HEK293 (cell line): ENCODE measurements at regions not wholly inside any gene's neighbourhood (a gene's known extent, or its start where the extent isn't known, plus 50 kb on each side); places are given as distances from the start of the nearest gene placed in this dataset.

ENCODE experiments used
- CTCF ChIA-PET: fragments of 350-600 bp; formaldehyde crosslinking; extraction: SDS; loops from one replicate; lab custom pipeline; 2021; ENCODE audit warnings: antibody characterized with exemption; lab: Yijun Ruan, JAX
- POLR2A ChIA-PET: fragments of 300-600 bp; formaldehyde crosslinking; extraction: SDS; loops from one replicate; lab custom pipeline; 2020; ENCODE audit warnings: antibody characterized with exemption, inconsistent platforms; lab: Yijun Ruan, JAX
- H3K27ac ChIP-seq: fragments of 200-500 bp; sonication (Bioruptor generic); 2 replicates; pipeline ENCODE4 v1.5.1; 2014; ENCODE audit warnings: low read depth, low read length, control low read depth, inconsistent platforms; ENCODE audit errors: extremely low read depth
- H3K36me3 ChIP-seq, 2 experiments: fragments of 200-500 bp in 1 of 2; sonication (Bioruptor generic) in 1 of 2; 1 replicate in 1 of 2; 2 replicates in 1 of 2; pipeline ENCODE4 v1.5.1; 2014 to 2017; ENCODE audit warnings: inconsistent platforms in 2 of 2, low read length in 2 of 2; ENCODE audit not compliant: control insufficient read depth in 2 of 2, insufficient read depth in 1 of 2
- H3K4me1 ChIP-seq: fragments of 200-500 bp; sonication (Bioruptor generic); 2 replicates; pipeline ENCODE4 v1.5.1; 2014; ENCODE audit warnings: mild to moderate bottlenecking, low read length, inconsistent platforms; ENCODE audit not compliant: control insufficient read depth, insufficient read depth
- H3K4me3 ChIP-seq: 2 replicates; pipeline ENCODE4 v1.5.1; 2011; ENCODE audit warnings: low read depth, mild to moderate bottlenecking, control low read depth, low read length, moderate library complexity
- H3K9me3 ChIP-seq: fragments of 200-500 bp; sonication (Bioruptor generic); 2 replicates; pipeline ENCODE4 v1.5.1; 2014; ENCODE audit warnings: low read depth, low read length, inconsistent platforms; ENCODE audit not compliant: control insufficient read depth, insufficient read depth
- BCL6B ChIP-seq: fragments of 450-650 bp; formaldehyde crosslinking; IDR thresholded peaks from 2 replicates; pipeline ENCODE4 v1.5.1; 2017; ENCODE audit warnings: missing biosample characterization, missing genetic modification characterization
- FEZF1 ChIP-seq: fragments of 450-650 bp; formaldehyde crosslinking; IDR thresholded peaks from 2 replicates; pipeline ENCODE4 v1.5.1; 2016; ENCODE audit warnings: missing biosample characterization, missing genetic modification characterization
- GFI1B ChIP-seq: fragments of 450-650 bp; formaldehyde crosslinking; IDR thresholded peaks from 2 replicates; pipeline ENCODE4 v1.5.1; 2016; ENCODE audit warnings: missing biosample characterization, missing genetic modification characterization
- INSM2 ChIP-seq: fragments of 450-650 bp; formaldehyde crosslinking; IDR thresholded peaks from 2 replicates; pipeline ENCODE4 v1.5.1; 2016; ENCODE audit warnings: missing biosample characterization, missing genetic modification characterization
- KLF7 ChIP-seq: fragments of 450-650 bp; formaldehyde crosslinking; IDR thresholded peaks from 2 replicates; pipeline ENCODE4 v1.5.1; 2016; ENCODE audit warnings: missing biosample characterization, missing genetic modification characterization, borderline replicate concordance
- MYNN ChIP-seq: fragments of 450-650 bp; formaldehyde crosslinking; IDR thresholded peaks from 2 replicates; pipeline ENCODE4 v1.5.1; 2016; ENCODE audit warnings: missing biosample characterization, missing genetic modification characterization, borderline replicate concordance
- ZBTB1 ChIP-seq: fragments of 450-650 bp; formaldehyde crosslinking; IDR thresholded peaks from 2 replicates; pipeline ENCODE4 v1.5.1; 2016; ENCODE audit warnings: missing biosample characterization, missing genetic modification characterization
- ZBTB8A ChIP-seq: fragments of 450-650 bp; formaldehyde crosslinking; IDR thresholded peaks from 2 replicates; pipeline ENCODE4 v1.5.1; 2016; ENCODE audit warnings: missing biosample characterization, missing genetic modification characterization
- ZNF138 ChIP-seq: fragments of 450-650 bp; formaldehyde crosslinking; IDR thresholded peaks from 2 replicates; pipeline ENCODE4 v1.5.1; 2016; ENCODE audit warnings: missing biosample characterization, missing genetic modification characterization, borderline replicate concordance
- ZNF184 ChIP-seq: fragments of 450-650 bp; IDR thresholded peaks from 2 replicates; pipeline ENCODE4 v1.5.1; 2018; ENCODE audit warnings: missing biosample characterization, mild to moderate bottlenecking, missing genetic modification characterization
- ZNF19 ChIP-seq: fragments of 450-650 bp; formaldehyde crosslinking; IDR thresholded peaks from 2 replicates; pipeline ENCODE4; 2016; ENCODE audit warnings: missing biosample characterization, missing genetic modification characterization, low read depth
- ZNF266 ChIP-seq: fragments of 450-650 bp; formaldehyde crosslinking; IDR thresholded peaks from 2 replicates; pipeline ENCODE4 v1.5.1; 2016; ENCODE audit warnings: missing biosample characterization, missing genetic modification characterization, low read depth
- ZNF280C ChIP-seq: fragments of 450-650 bp; formaldehyde crosslinking; IDR thresholded peaks from 2 replicates; pipeline ENCODE4 v1.5.1; 2016; ENCODE audit warnings: missing biosample characterization, missing genetic modification characterization
- ZNF302 ChIP-seq: fragments of 450-650 bp; formaldehyde crosslinking; IDR thresholded peaks from 2 replicates; pipeline ENCODE4 v1.5.1; 2016; ENCODE audit warnings: missing biosample characterization, missing genetic modification characterization, low read depth
- ZNF501 ChIP-seq: fragments of 450-650 bp; formaldehyde crosslinking; IDR thresholded peaks from 2 replicates; pipeline ENCODE4 v1.5.1; 2016; ENCODE audit warnings: missing biosample characterization, missing genetic modification characterization
- ZNF544 ChIP-seq: fragments of 450-650 bp; formaldehyde crosslinking; IDR thresholded peaks from 2 replicates; pipeline ENCODE4 v1.5.0; 2017; ENCODE audit warnings: missing biosample characterization, missing genetic modification characterization
- ZNF677 ChIP-seq: fragments of 450-650 bp; IDR thresholded peaks from 2 replicates; pipeline ENCODE4 v1.5.0; 2018; ENCODE audit warnings: missing biosample characterization, mild to moderate bottlenecking, missing genetic modification characterization, moderate library complexity
- ZNF747 ChIP-seq: fragments of 450-650 bp; formaldehyde crosslinking; IDR thresholded peaks from 2 replicates; pipeline ENCODE4 v1.5.1; 2016; ENCODE audit warnings: missing biosample characterization, missing genetic modification characterization
- ZNF768 ChIP-seq: fragments of 450-650 bp; formaldehyde crosslinking; IDR thresholded peaks from 2 replicates; pipeline ENCODE4 v1.5.1; 2018; ENCODE audit warnings: missing biosample characterization, mild to moderate bottlenecking, missing genetic modification characterization
- ZNF843 ChIP-seq: fragments of 450-650 bp; formaldehyde crosslinking; IDR thresholded peaks from 2 replicates; pipeline ENCODE4 v1.5.1; 2016; ENCODE audit warnings: missing biosample characterization, missing genetic modification characterization
- ZSCAN18 ChIP-seq: fragments of 450-650 bp; formaldehyde crosslinking; IDR thresholded peaks from 2 replicates; pipeline ENCODE4 v1.5.1; 2016; ENCODE audit warnings: missing biosample characterization, missing genetic modification characterization
- ZSCAN23 ChIP-seq: fragments of 450-650 bp; formaldehyde crosslinking; IDR thresholded peaks from 2 replicates; pipeline ENCODE4 v1.5.1; 2016; ENCODE audit warnings: missing biosample characterization, missing genetic modification characterization
- TF ChIP-seq, protein P1 (sequence below): fragments of 450-650 bp; formaldehyde crosslinking; IDR thresholded peaks from 2 replicates; pipeline ENCODE4 v1.5.1; 2017; ENCODE audit warnings: missing biosample characterization, missing genetic modification characterization

DNA sequence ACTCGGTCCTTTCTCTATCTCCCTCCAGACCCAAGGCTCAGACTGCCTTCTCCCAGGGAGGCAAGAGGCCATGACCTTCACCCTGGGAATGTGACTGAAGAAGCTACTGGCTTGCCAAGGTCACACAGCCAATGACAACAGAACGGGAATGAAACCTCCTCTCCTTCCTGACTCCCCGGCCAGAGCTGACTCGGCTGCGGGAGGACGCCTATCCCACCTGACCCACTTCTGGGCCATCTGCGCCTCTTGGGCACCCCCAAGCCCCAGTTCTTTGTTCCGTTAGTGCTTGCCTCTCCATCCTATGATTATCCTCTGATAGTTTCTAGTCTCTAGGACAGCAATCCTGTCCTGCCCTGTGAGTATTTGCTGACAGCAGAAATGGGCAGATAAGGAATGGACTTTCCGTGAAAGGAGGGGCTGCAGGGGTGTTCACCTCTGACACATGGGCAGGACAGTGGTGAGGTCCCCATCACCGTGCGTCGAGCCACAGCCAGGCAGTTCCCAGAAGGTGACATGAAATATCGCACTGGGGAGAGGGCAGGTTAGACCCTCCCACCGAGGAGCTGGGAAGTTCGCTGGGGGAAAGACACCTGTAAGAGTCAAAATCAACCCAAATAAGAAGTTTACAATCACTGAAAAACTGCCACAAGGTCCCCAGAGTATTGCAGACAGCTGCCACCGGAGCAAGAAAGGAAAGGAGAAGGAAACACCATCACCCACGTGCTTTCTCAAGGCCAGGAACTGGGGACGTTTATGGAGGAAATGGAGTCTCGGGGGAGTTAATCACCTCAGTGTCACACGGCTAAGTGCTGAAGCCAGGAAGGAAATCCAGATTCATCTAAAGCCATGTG lies 63.0 kb downstream of the INSIG1 start:
- Histone ChIP-seq H3K27ac (no peak overlapping the region), H3K9me3 (no peaks in the 10 kb centered on the region), H3K36me3 (no peaks in the 10 kb centered on the region), H3K4me3 (no peak overlapping the region), H3K4me1 (no peaks in the 10 kb centered on the region)
- POLR2A ChIA-PET, result no interaction called here
- TF ChIP-seq ZNF544, result no peak
- TF ChIP-seq ZNF747 (tag by site-specific recombination), result no peak
- TF ChIP-seq, protein P1, sequence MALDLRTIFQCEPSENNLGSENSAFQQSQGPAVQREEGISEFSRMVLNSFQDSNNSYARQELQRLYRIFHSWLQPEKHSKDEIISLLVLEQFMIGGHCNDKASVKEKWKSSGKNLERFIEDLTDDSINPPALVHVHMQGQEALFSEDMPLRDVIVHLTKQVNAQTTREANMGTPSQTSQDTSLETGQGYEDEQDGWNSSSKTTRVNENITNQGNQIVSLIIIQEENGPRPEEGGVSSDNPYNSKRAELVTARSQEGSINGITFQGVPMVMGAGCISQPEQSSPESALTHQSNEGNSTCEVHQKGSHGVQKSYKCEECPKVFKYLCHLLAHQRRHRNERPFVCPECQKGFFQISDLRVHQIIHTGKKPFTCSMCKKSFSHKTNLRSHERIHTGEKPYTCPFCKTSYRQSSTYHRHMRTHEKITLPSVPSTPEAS, result no peak
- CTCF ChIA-PET, result interaction anchor here (0.6 to 1.4 kb wide), 3 partner anchors 63 to 433 kb away, joined by 3 read pairs; partner anchors contain the start of gene INSIG1

DNA sequence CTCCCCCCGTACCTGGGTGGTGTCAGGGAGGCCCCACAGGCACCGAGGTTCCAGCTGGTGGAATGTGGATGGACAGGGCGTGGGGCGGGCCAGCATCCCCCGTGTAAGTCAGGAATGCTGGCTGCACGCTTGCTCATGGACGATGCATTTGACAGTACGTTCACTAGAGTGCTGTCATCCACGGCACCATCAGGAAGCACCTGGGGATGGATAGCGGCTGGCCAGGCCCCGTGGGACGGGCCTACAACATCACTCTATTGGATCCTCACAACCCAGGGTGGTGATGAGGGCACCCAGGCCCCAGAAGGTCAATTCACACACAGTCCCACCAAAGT lies 63.6 kb downstream of the INSIG1 start:
- no peak for TF ChIP-seq ZSCAN18 (tag by site-specific recombination)
- no peak for TF ChIP-seq ZNF266 (tag by site-specific recombination)
- no peak for TF ChIP-seq GFI1B (tag by site-specific recombination)
- no peak for TF ChIP-seq MYNN (tag by site-specific recombination)
- TF ChIP-seq ZNF768 (tag by site-specific recombination), result no peak
- no peak for TF ChIP-seq ZNF280C
- TF ChIP-seq ZNF138, result no peak
- H3K36me3 ChIP-seq, result no peaks in the 10 kb centered on the region
- CTCF ChIA-PET, result interaction anchor here (0.9 kb wide), 1 partner anchor 434 kb away, joined by 3 read pairs; no protein-coding TSS in a partner anchor
- H3K27ac ChIP-seq, result no peak overlapping the region
- POLR2A ChIA-PET, result no interaction called here
- no peak overlapping the region for H3K4me3 ChIP-seq
- no peaks in the 10 kb centered on the region for H3K9me3 ChIP-seq
- H3K4me1 ChIP-seq, result no peaks in the 10 kb centered on the region

DNA sequence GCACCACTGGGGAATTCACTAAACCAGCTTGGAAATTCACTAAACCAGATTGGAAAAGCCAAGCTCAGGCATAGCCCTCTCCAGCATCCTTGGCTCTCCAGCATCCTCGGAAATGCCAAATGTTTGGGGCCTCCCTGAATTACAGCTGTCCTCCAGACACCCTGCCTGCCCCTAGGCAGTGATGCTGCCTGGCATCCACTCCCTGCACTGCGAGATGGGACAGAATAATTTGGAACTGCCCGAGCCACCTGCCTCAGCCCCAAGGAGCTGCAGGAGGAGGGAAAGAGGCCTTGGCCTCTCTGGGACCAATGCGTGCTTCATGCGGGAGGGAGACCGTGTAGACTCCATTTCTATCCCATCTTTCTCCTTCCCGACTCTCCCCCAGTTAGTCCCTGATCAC lies 64.3 kb downstream of the INSIG1 start:
- no peak overlapping the region for H3K4me3 ChIP-seq
- H3K9me3 ChIP-seq, result no peaks in the 10 kb centered on the region
- POLR2A ChIA-PET, result no interaction called here
- H3K36me3 ChIP-seq, result no peaks in the 10 kb centered on the region
- H3K4me1 ChIP-seq, result no peaks in the 10 kb centered on the region
- TF ChIP-seq ZNF302 (tag by site-specific recombination) (no peak), ZBTB1 (no peak), BCL6B (no peak), ZNF501 (no peak), ZSCAN23 (tag by site-specific recombination) (no peak), ZNF19 (tag by site-specific recombination) (no peak), INSM2 (no peak), ZNF677 (no peak), ZBTB8A (tag by site-specific recombination) (no peak), KLF7 (no peak), ZNF843 (tag by site-specific recombination) (no peak), ZNF184 (tag by site-specific recombination) (no peak), FEZF1 (no peak)
- CTCF ChIA-PET, result interaction anchor here (1.1 kb wide), 1 partner anchor 19 kb away, joined by 3 read pairs; no protein-coding TSS in a partner anchor
- H3K27ac ChIP-seq, result no peak overlapping the region
